Kidney tubule cell (primary cell): ENCODE measurements at regions not wholly inside any gene's neighbourhood (a gene's known extent, or its start where the extent isn't known, plus 50 kb on each side); places are given as distances from the start of the nearest gene placed in this dataset.

Source experiments
- DNase-seq: peaks from one replicate; pipeline ENCODE4 v3.0.0-alpha.2; 2018; ENCODE audit warnings: low spot score

- DNase-seq = no peak
Observed at GRCh38 chr12:77406219-77406905, 341.0 kb upstream of the E2F7 start.

GRCh38 chr12:77402716-77403115 lies 337.3 kb upstream of the E2F7 start:
- DNase-seq = peak; percentile 12

- no peak for DNase-seq
Observed at GRCh38 chr12:77401770-77402081, 336.4 kb upstream of the E2F7 start.

GRCh38 chr12:77401064-77401769 lies 335.8 kb upstream of the E2F7 start:
- DNase-seq = no peak

GRCh38 chr12:77392467-77393088 lies 327.2 kb upstream of the E2F7 start:
- no peak for DNase-seq

- DNase-seq = no peak
Observed at GRCh38 chr12:77388445-77389265, 323.3 kb upstream of the E2F7 start.

GRCh38 chr12:77387671-77388070 lies 322.3 kb upstream of the E2F7 start:
- no peak for DNase-seq

- DNase-seq = no peak
Observed at GRCh38 chr12:77387214-77387613, 321.8 kb upstream of the E2F7 start.

- DNase-seq = no peak
Observed at GRCh38 chr12:77384941-77385340, 319.6 kb upstream of the E2F7 start.

- DNase-seq = no peak
Observed at GRCh38 chr12:77382096-77382742, 316.9 kb upstream of the E2F7 start.

GRCh38 chr12:77377622-77378021 lies 312.3 kb upstream of the E2F7 start:
- no peak for DNase-seq

- no peak for DNase-seq
Observed at GRCh38 chr12:77377116-77377515, 311.7 kb upstream of the E2F7 start.

GRCh38 chr12:77374673-77375072 lies 309.3 kb upstream of the E2F7 start:
- DNase-seq = no peak

- no peak for DNase-seq
Observed at GRCh38 chr12:77372494-77372893, 307.1 kb upstream of the E2F7 start.

- no peak for DNase-seq
Observed at GRCh38 chr12:77372026-77372425, 306.7 kb upstream of the E2F7 start.

- DNase-seq = no peak
Observed at GRCh38 chr12:77368379-77368778, 303.0 kb upstream of the E2F7 start.

GRCh38 chr12:77366616-77367015 lies 301.2 kb upstream of the E2F7 start:
- DNase-seq = no peak

- no peak for DNase-seq
Observed at GRCh38 chr12:77364400-77364799, 299.0 kb upstream of the E2F7 start.

- no peak for DNase-seq
Observed at GRCh38 chr12:77362509-77363210, 297.3 kb upstream of the E2F7 start.

GRCh38 chr12:77357655-77358054 lies 292.3 kb upstream of the E2F7 start:
- DNase-seq = no peak

- DNase-seq = no peak
Observed at GRCh38 chr12:77354766-77355362, 289.5 kb upstream of the E2F7 start.
